ENCODE measurements at regions not wholly inside any gene's neighbourhood (a gene's known extent, or its start where the extent isn't known, plus 50 kb on each side); places are given as distances from the start of the nearest gene placed in this dataset.

DNA sequence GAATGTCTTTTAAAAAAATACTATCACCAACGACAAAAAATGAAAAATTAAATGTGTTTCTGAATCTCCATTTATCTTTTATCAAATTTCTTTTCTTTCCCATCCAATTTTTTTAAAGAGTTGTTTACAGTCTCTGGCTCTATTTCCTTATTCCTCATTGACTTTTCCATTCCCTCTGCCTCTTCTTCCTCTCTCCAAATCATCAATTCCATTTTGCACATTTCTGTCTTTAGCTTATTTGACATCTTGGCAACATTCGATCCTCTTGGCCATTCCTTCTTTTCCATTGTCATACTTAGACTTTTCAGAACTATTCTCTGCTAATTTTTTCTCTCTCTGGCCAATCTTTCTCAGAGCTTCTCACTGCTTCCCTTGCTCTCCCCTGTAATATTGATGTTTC lies 497.6 kb downstream of the PLPP3 start:
- no peak for DNase-seq
- Histone ChIP-seq H3K27me3 (replicated peaks in 1 of 7) (no peaks in the 10 kb centered on the region), H3K4me1 (no peaks in the 10 kb centered on the region), H3K36me3 (no peaks in the 10 kb centered on the region), H3K9me3 (no peaks in the 10 kb centered on the region), H3K4me3 (no peak overlapping the region), H3K27ac (no peak overlapping the region)
- intact Hi-C loops (cut with DNase I; ENCODE audit: low total_unique reads), result no loop called here
- 70 to 79% (median 72%) methylated on average over 2 of the region's 2 CpGs for WGBS, 5 donors
- TF ChIP-seq POLR2AphosphoS5 (IDR thresholded peaks at IDR 0.05), result no peak
- TF ChIP-seq POLR2A (IDR thresholded peaks at IDR 0.05), result no peak

DNA sequence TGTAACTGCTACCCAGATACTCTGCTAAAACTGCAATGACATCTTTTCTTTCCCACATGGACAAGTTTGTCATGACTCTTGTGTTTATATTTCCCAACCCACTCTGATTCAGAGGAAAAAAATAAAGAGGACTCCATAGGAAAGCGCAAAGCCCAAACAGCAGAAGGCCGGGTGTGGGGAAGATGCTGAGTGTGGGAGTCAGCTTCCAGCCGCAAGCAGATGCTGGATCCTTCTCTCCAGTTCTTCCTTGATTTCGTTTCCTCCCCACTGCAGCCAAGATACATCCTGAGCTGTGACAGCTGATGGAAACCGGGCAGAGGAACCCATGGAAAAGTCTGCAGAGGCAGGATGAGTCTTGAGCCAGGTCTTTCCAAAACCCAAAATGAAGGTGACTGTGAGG lies 498.2 kb downstream of the PLPP3 start:
- Histone ChIP-seq H3K9me3 (peaks cover 0 to 5% (median 0%) of the 10 kb centered on the region in 8 donors), H3K27me3 (replicated peaks in 1 of 7) (no peaks in the 10 kb centered on the region), H3K4me1 (no peaks in the 10 kb centered on the region), H3K36me3 (no peaks in the 10 kb centered on the region), H3K27ac (no peak overlapping the region), H3K4me3 (no peak overlapping the region)
- TF ChIP-seq CTCF (IDR thresholded peaks at IDR 0.05 in 8 of 11, conservative IDR thresholded peaks at IDR 0.05 in 3 of 11) (no peak), POLR2AphosphoS5 (IDR thresholded peaks at IDR 0.05) (no peak), POLR2A (IDR thresholded peaks at IDR 0.05) (no peak)
- WGBS, 5 donors, result 62 to 79% (median 72%) methylated on average over 5 of the region's 5 CpGs
- no peak for DNase-seq
- intact Hi-C loops (cut with DNase I; ENCODE audit: low total_unique reads), result no loop called here

DNA sequence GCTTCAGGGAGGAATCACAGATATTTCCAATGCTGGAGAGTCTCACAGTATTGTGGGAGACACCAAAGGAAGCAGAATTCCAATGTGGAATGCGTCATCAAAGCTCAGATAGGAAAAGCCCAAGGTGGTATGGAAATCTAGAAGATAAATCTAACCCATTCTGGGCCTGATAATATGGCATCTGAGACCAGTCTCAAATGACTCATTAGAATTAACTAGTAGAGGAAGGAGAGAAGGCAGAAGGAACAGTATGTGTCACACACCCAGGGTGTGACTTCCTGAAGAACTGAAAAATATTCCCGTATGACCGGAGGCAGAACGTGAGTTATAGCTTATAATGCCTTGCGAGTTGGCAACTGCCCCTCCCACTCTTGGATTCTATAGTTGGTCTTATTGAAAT lies 499.2 kb downstream of the PLPP3 start:
- no peaks in the 10 kb centered on the region for H3K27me3 ChIP-seq (replicated peaks in 1 of 7)
- intact Hi-C loops (cut with DNase I; ENCODE audit: low total_unique reads), result no loop called here
- H3K4me1 ChIP-seq, result no peaks in the 10 kb centered on the region
- peaks cover 0 to 6% (median 0%) of the 10 kb centered on the region in 8 donors for H3K9me3 ChIP-seq
- 53 to 78% (median 58%) methylated on average over 5 of the region's 5 CpGs for WGBS, 5 donors
- no peak for DNase-seq
- no peak overlapping the region for H3K27ac ChIP-seq
- no peak for TF ChIP-seq CTCF (IDR thresholded peaks at IDR 0.05 in 8 of 11, conservative IDR thresholded peaks at IDR 0.05 in 3 of 11)
- TF ChIP-seq POLR2AphosphoS5 (IDR thresholded peaks at IDR 0.05), result no peak
- no peak for TF ChIP-seq POLR2A (IDR thresholded peaks at IDR 0.05)
- no peaks in the 10 kb centered on the region for H3K36me3 ChIP-seq
- no peak overlapping the region for H3K4me3 ChIP-seq

GRCh38 chr1:56079391-56079790 lies 500.0 kb downstream of the PLPP3 start:
- intact Hi-C loops (cut with DNase I; ENCODE audit: low total_unique reads), result no loop called here
- Histone ChIP-seq H3K4me1 (no peaks in the 10 kb centered on the region), H3K36me3 (no peaks in the 10 kb centered on the region), H3K9me3 (peaks cover 0 to 6% (median 0%) of the 10 kb centered on the region in 8 donors), H3K4me3 (no peak overlapping the region), H3K27me3 (replicated peaks in 1 of 7) (no peaks in the 10 kb centered on the region), H3K27ac (no peak overlapping the region)
- TF ChIP-seq POLR2A (IDR thresholded peaks at IDR 0.05) (no peak), POLR2AphosphoS5 (IDR thresholded peaks at IDR 0.05) (no peak), CTCF (IDR thresholded peaks at IDR 0.05 in 8 of 11, conservative IDR thresholded peaks at IDR 0.05 in 3 of 11) (no peak)
- no peak for DNase-seq
- 82 to 91% (median 88%) methylated on average over 2 of the region's 2 CpGs for WGBS, 5 donors

DNA sequence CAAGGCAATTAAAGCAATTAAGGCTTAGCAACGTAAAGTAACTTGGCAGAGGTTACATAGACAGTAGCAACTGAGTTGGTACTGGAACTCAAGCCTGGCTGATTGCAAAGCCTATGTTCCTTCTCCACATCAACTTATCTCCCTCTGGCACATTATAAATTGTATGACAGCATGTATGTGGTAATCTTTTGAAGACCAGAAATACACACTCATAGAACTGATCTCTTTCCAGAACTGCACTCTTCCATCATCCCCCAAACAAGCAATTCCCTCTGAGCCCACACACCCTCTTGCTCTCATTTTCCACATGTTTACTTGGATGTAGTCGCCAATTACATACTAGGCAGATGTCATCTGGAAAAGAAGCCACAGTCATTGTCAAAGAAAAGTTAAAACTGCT lies 502.2 kb downstream of the PLPP3 start:
- WGBS, 5 donors, result 72 to 92% (median 81%) methylated on average over 2 of the region's 2 CpGs
- DNase-seq, result no peak
- H3K4me3 ChIP-seq, result no peak overlapping the region
- H3K36me3 ChIP-seq, result no peaks in the 10 kb centered on the region
- peaks cover 0 to 6% (median 0%) of the 10 kb centered on the region in 8 donors for H3K9me3 ChIP-seq
- no peak overlapping the region for H3K27ac ChIP-seq
- intact Hi-C loops (cut with DNase I; ENCODE audit: low total_unique reads), result no loop called here
- TF ChIP-seq POLR2AphosphoS5 (IDR thresholded peaks at IDR 0.05), result no peak
- no peaks in the 10 kb centered on the region for H3K27me3 ChIP-seq (replicated peaks in 1 of 7)
- no peaks in the 10 kb centered on the region for H3K4me1 ChIP-seq
